Tibial nerve (tissue), 4 donors: ENCODE measurements at regions not wholly inside any gene's neighbourhood (a gene's known extent, or its start where the extent isn't known, plus 50 kb on each side); places are given as distances from the start of the nearest gene placed in this dataset.

Source experiments
- DNase-seq, 2 donors: peaks; one replicate each; pipeline ENCODE4 v3.0.0-alpha.2; 2019; ENCODE audit warnings: low spot score in 2 of 2
- H3K27ac ChIP-seq, 4 donors: fragments of 200-600 bp; sonication (generic) in 3 of 4; one replicate each; pipeline ENCODE4 v1.5.1; 2017 to 2019; ENCODE audit warnings: mild to moderate bottlenecking in 1 of 4
- H3K27me3 ChIP-seq, 2 donors: fragments of 200-600 bp; sonication (generic) in 1 of 2; one replicate each; pipeline versions ENCODE4 v1.5.1 to v1.6.0; 2017 to 2019
- H3K36me3 ChIP-seq, 3 donors: fragments of 200-600 bp; sonication (generic); one replicate each; pipeline ENCODE4 v1.5.1; 2018 to 2019
- H3K4me1 ChIP-seq, 4 donors: fragments of 200-600 bp; sonication (generic) in 3 of 4; one replicate each; pipeline ENCODE4 v1.5.1; 2017 to 2019
- H3K4me3 ChIP-seq, 4 donors: fragments of 200-600 bp; sonication (generic) in 3 of 4; one replicate each; pipeline ENCODE4 v1.5.1; 2017 to 2019; ENCODE audit warnings: mild to moderate bottlenecking in 1 of 4, moderate library complexity in 1 of 4
- H3K9me3 ChIP-seq, 4 donors: fragments of 200-600 bp; sonication (generic) in 3 of 4; one replicate each; pipeline ENCODE4 v1.5.1; 2017 to 2019
- CTCF ChIP-seq, 5 experiments: fragments of 200-600 bp in 3 of 5; fragments of 450-650 bp in 2 of 5; sonication (generic) in 3 of 5; IDR thresholded peaks; one replicate each; pipeline ENCODE4 v1.5.1; 2016 to 2019; ENCODE audit warnings: antibody characterized with exemption in 5 of 5, mild to moderate bottlenecking in 3 of 5, moderate library complexity in 2 of 5
- EP300 ChIP-seq, 2 donors: sonication (generic); formaldehyde crosslinking; IDR thresholded peaks; one replicate each; pipeline ENCODE4 v1.6.1; 2017; ENCODE audit warnings: antibody characterized with exemption in 2 of 2, mild to moderate bottlenecking in 1 of 2
- POLR2A ChIP-seq, 2 donors: fragments of 450-650 bp; IDR thresholded peaks; one replicate each; pipeline ENCODE4 v1.6.1; 2017; ENCODE audit warnings: antibody characterized with exemption in 2 of 2, mild to moderate bottlenecking in 2 of 2, moderate library complexity in 2 of 2
- WGBS, 2 donors: methylation state at CpG; one replicate each; pipeline ENCODE4 v1.1.5; 2018; 5-methylcytosine and 5-hydroxymethylcytosine counted together

GRCh38 chr12:58177366-58177765, 236.0 kb downstream of the ATP23 start:
- WGBS, 2 donors: 90 to 94% methylated on average over 2 of the region's 2 CpGs
- Histone ChIP-seq H3K27me3 (no peaks in the 10 kb centered on the region), H3K4me1 (peaks cover 0 to 9% (median 2%) of the 10 kb centered on the region in 4 donors), H3K4me3 (no peak overlapping the region), H3K9me3 (no peaks in the 10 kb centered on the region), H3K27ac (no peak overlapping the region), H3K36me3 (no peaks in the 10 kb centered on the region)
- TF ChIP-seq CTCF (IDR thresholded peaks at IDR 0.05) (no peak), POLR2A (IDR thresholded peaks at IDR 0.05) (no peak), EP300 (IDR thresholded peaks at IDR 0.05) (no peak)
- DNase-seq: no peak

- no peak overlapping the region for H3K4me3 ChIP-seq
- DNase-seq: no peak
- H3K36me3 ChIP-seq: no peaks in the 10 kb centered on the region
- H3K27ac ChIP-seq: no peak overlapping the region
- no peak for TF ChIP-seq EP300 (IDR thresholded peaks at IDR 0.05)
- no peak for TF ChIP-seq POLR2A (IDR thresholded peaks at IDR 0.05)
- TF ChIP-seq CTCF (IDR thresholded peaks at IDR 0.05): no peak
- no peaks in the 10 kb centered on the region for H3K4me1 ChIP-seq
- no peaks in the 10 kb centered on the region for H3K27me3 ChIP-seq
- H3K9me3 ChIP-seq: peaks cover 0 to 8% (median 0%) of the 10 kb centered on the region in 4 donors
These were observed 242.8 kb downstream of the ATP23 start for GRCh38 chr12:58184212-58184611.

GRCh38 chr12:58186401-58186800, 245.0 kb downstream of the ATP23 start:
- Histone ChIP-seq H3K4me3 (no peak overlapping the region), H3K27me3 (no peaks in the 10 kb centered on the region), H3K9me3 (peaks cover 0 to 8% (median 0%) of the 10 kb centered on the region in 4 donors), H3K36me3 (no peaks in the 10 kb centered on the region), H3K27ac (no peak overlapping the region), H3K4me1 (no peaks in the 10 kb centered on the region)
- WGBS, 2 donors: 92 to 94% methylated on average over 4 of the region's 4 CpGs
- DNase-seq: no peak
- no peak for TF ChIP-seq EP300 (IDR thresholded peaks at IDR 0.05)

- H3K27ac ChIP-seq: no peak overlapping the region
- WGBS, 2 donors: 83 to 92% methylated on average over 3 of the region's 3 CpGs
- no peaks in the 10 kb centered on the region for H3K36me3 ChIP-seq
- H3K9me3 ChIP-seq: peaks cover 0 to 8% (median 0%) of the 10 kb centered on the region in 4 donors
- H3K4me3 ChIP-seq: no peak overlapping the region
- no peak for DNase-seq
- H3K4me1 ChIP-seq: no peaks in the 10 kb centered on the region
- TF ChIP-seq EP300 (IDR thresholded peaks at IDR 0.05): no peak
- no peak for TF ChIP-seq CTCF (IDR thresholded peaks at IDR 0.05)
- TF ChIP-seq POLR2A (IDR thresholded peaks at IDR 0.05): no peak
- no peaks in the 10 kb centered on the region for H3K27me3 ChIP-seq
These were observed 245.5 kb downstream of the ATP23 start for GRCh38 chr12:58186914-58187313.

GRCh38 chr12:58189030-58189429, 247.7 kb downstream of the ATP23 start:
- H3K9me3 ChIP-seq: peaks cover 0 to 13% (median 3%) of the 10 kb centered on the region in 4 donors
- H3K4me3 ChIP-seq: no peak overlapping the region
- no peak for DNase-seq
- H3K27me3 ChIP-seq: no peaks in the 10 kb centered on the region
- WGBS, 2 donors: 81% methylated on average over 1 of the region's 1 CpG
- no peaks in the 10 kb centered on the region for H3K36me3 ChIP-seq
- H3K4me1 ChIP-seq: no peaks in the 10 kb centered on the region
- TF ChIP-seq POLR2A (IDR thresholded peaks at IDR 0.05) (no peak), CTCF (IDR thresholded peaks at IDR 0.05) (no peak), EP300 (IDR thresholded peaks at IDR 0.05) (no peak)
- no peak overlapping the region for H3K27ac ChIP-seq

- DNase-seq: no peak
- Histone ChIP-seq H3K4me1 (no peaks in the 10 kb centered on the region), H3K27ac (no peak overlapping the region), H3K27me3 (no peaks in the 10 kb centered on the region), H3K36me3 (no peaks in the 10 kb centered on the region), H3K4me3 (no peak overlapping the region), H3K9me3 (peaks cover 0 to 17% (median 3%) of the 10 kb centered on the region in 4 donors)
- WGBS, 2 donors: 62 to 64% methylated on average over 3 of the region's 3 CpGs
- TF ChIP-seq POLR2A (IDR thresholded peaks at IDR 0.05) (no peak), CTCF (IDR thresholded peaks at IDR 0.05) (no peak), EP300 (IDR thresholded peaks at IDR 0.05) (no peak)
These were observed 248.5 kb downstream of the ATP23 start for GRCh38 chr12:58189893-58190292.
